ENCODE measurements at regions not wholly inside any gene's neighbourhood (a gene's known extent, or its start where the extent isn't known, plus 50 kb on each side); places are given as distances from the start of the nearest gene placed in this dataset.

DNA sequence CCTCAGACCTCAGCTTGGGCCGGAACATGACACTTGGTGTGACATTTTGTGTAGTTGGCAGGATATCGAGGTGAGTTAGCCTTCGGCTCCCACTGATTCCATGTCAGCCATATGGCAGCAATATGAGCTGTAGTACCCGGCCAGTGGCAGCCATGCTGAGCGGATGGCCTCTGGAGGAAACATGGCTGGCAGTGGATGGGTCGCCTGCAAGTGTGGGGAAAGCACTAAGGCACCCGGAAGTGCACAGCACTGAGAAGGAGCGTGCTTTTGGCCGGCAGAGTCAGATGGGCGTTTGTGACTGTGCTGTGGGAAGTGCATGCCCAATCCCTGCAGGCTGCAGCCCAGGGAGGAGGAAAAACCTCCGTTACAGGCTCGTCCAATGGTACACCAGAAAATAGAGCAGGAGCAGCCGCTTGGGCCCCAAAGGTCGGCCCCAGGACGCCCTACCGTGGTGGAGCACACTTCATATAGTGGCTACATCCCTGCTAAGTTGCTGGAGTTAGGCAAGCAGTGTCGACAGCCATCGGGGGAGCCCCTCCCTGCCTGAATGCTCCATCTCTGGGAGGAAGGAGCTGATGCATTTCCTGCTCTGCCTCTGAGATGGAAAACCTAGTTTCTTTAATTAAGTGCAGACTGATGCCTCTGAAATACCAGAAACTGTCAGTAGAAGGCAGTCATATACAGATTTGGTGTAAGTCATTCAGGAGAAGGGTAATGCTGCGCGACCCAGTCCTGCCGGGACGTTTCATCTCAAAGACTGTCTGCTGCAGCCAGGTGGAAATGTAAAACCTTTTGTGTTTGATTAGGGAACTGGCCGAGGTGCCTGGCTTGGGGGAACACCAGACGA, 2185.8 kb upstream of the ACO1 start:
- WGBS (ENCODE audit: extremely low coverage, insufficient coverage, insufficient read length) = no CpG with 5 or more reads among the region's 24 CpGs
- no peaks in the 10 kb centered on the region for H3K27me3 ChIP-seq (ENCODE audit: insufficient read depth, low read length)
- H3K14ac ChIP-seq (ENCODE audit: low read length) = no peak overlapping the region
- H3K4ac ChIP-seq (ENCODE audit: low read depth, low read length) = no peak overlapping the region
- H3K4me1 ChIP-seq (ENCODE audit: control insufficient read depth in 1 of 2, insufficient read depth in 2 of 2, low read length in 2 of 2) = no peaks in the 10 kb centered on the region
- H2BK5ac ChIP-seq (ENCODE audit: low read depth, low read length, poor library complexity) = no peak overlapping the region
- no peak overlapping the region for H3K23ac ChIP-seq (ENCODE audit: low read length)
- no peaks in the 10 kb centered on the region for H3K9me3 ChIP-seq (ENCODE audit: insufficient read depth, low read depth, low read length)
- H3K9ac ChIP-seq (ENCODE audit: low read length) = no peak overlapping the region
- no peak overlapping the region for H4K12ac ChIP-seq (ENCODE audit: low read depth, low read length)
- H3K79me1 ChIP-seq (ENCODE audit: low read length) = no peaks in the 10 kb centered on the region
- no peaks in the 10 kb centered on the region for H3K79me2 ChIP-seq (ENCODE audit: control insufficient read depth, insufficient read depth, low read length, poor library complexity)
- H2BK120ac ChIP-seq (ENCODE audit: insufficient read depth, low read length, poor library complexity) = no peak overlapping the region
- no peak overlapping the region for H2AK5ac ChIP-seq (ENCODE audit: low read length)
- no peak overlapping the region for H4K8ac ChIP-seq (ENCODE audit: low read depth, low read length)
- no peak overlapping the region for H2BK12ac ChIP-seq (ENCODE audit: low read length)
- no peak overlapping the region for H2AFZ ChIP-seq (ENCODE audit: insufficient read depth, low read length, poor library complexity)
- H3K18ac ChIP-seq (ENCODE audit: low read length) = no peak overlapping the region
- H4K91ac ChIP-seq (ENCODE audit: low read depth, low read length) = no peak overlapping the region
- DNase-seq = no peak
- H3K27ac ChIP-seq (ENCODE audit: low read depth, low read length) = no peak overlapping the region
- H3K4me2 ChIP-seq (ENCODE audit: low read length) = no peak overlapping the region
- H3K36me3 ChIP-seq (ENCODE audit: control insufficient read depth in 1 of 2, insufficient read depth in 2 of 2, low read length in 2 of 2) = no peaks in the 10 kb centered on the region
- no peak overlapping the region for H3K4me3 ChIP-seq (ENCODE audit: low read depth, low read length)

DNA sequence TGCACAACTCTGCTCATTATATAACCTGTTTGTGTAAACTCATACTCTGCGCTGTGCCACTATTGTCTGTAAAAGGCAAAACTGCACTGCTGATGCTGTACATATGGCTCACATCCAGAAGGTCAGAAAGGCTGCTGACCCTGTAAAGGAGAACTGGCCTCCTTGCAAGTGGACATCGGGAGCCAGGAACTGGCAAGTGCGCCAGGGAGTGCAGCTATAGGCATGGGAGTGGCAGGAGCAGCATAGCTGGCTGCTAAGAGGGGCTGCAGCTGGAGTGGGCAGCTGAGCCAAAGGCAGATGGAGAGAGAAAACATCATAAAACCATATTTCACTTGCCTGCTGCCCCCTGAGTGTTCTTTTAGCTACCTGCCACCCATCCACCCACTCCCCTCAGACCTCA, 2183.4 kb upstream of the ACO1 start:
- H3K27ac ChIP-seq (ENCODE audit: low read depth, low read length) = no peak overlapping the region
- H3K4me2 ChIP-seq (ENCODE audit: low read length) = no peak overlapping the region
- H2BK120ac ChIP-seq (ENCODE audit: insufficient read depth, low read length, poor library complexity) = no peak overlapping the region
- no peak overlapping the region for H3K23ac ChIP-seq (ENCODE audit: low read length)
- H4K12ac ChIP-seq (ENCODE audit: low read depth, low read length) = no peak overlapping the region
- no peaks in the 10 kb centered on the region for H3K79me2 ChIP-seq (ENCODE audit: control insufficient read depth, insufficient read depth, low read length, poor library complexity)
- no peak overlapping the region for H3K4me3 ChIP-seq (ENCODE audit: low read depth, low read length)
- no peaks in the 10 kb centered on the region for H3K79me1 ChIP-seq (ENCODE audit: low read length)
- no peaks in the 10 kb centered on the region for H3K9me3 ChIP-seq (ENCODE audit: insufficient read depth, low read depth, low read length)
- no peak overlapping the region for H3K9ac ChIP-seq (ENCODE audit: low read length)
- DNase-seq = no peak
- no peak overlapping the region for H2BK5ac ChIP-seq (ENCODE audit: low read depth, low read length, poor library complexity)
- no peaks in the 10 kb centered on the region for H3K36me3 ChIP-seq (ENCODE audit: control insufficient read depth in 1 of 2, insufficient read depth in 2 of 2, low read length in 2 of 2)
- H2AFZ ChIP-seq (ENCODE audit: insufficient read depth, low read length, poor library complexity) = no peak overlapping the region
- H2AK5ac ChIP-seq (ENCODE audit: low read length) = no peak overlapping the region
- H4K8ac ChIP-seq (ENCODE audit: low read depth, low read length) = no peak overlapping the region
- H3K27me3 ChIP-seq (ENCODE audit: insufficient read depth, low read length) = no peaks in the 10 kb centered on the region
- no peaks in the 10 kb centered on the region for H3K4me1 ChIP-seq (ENCODE audit: control insufficient read depth in 1 of 2, insufficient read depth in 2 of 2, low read length in 2 of 2)
- no peak overlapping the region for H2BK12ac ChIP-seq (ENCODE audit: low read length)
- no CpG with 5 or more reads among the region's 3 CpGs for WGBS (ENCODE audit: extremely low coverage, insufficient coverage, insufficient read length)
- no peak overlapping the region for H4K91ac ChIP-seq (ENCODE audit: low read depth, low read length)
- no peak overlapping the region for H3K18ac ChIP-seq (ENCODE audit: low read length)
- no peak overlapping the region for H3K14ac ChIP-seq (ENCODE audit: low read length)
- H3K4ac ChIP-seq (ENCODE audit: low read depth, low read length) = no peak overlapping the region

DNA sequence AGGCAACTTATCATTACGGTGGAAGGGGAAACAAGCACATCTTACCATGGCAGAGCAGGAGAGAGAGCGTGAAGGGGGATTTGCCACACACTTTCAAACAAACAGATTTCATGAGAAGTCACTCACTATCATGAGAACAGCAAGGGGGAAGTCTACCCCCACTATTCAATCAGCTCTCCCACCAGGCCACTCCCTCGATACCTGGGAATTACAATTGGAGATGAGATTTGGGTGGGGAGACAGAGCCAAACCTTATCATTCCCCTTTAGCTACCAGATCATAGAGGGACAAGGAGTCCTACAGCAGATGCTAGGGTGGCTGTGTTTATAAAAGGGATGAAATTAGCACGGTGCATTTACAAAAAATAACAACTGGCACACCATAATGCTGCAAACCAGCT, 2149.4 kb upstream of the ACO1 start:
- Histone ChIP-seq H3K18ac (ENCODE audit: low read length) (no peak overlapping the region), H3K9me3 (ENCODE audit: insufficient read depth, low read depth, low read length) (no peaks in the 10 kb centered on the region), H3K27me3 (ENCODE audit: insufficient read depth, low read length) (no peaks in the 10 kb centered on the region), H2BK5ac (ENCODE audit: low read depth, low read length, poor library complexity) (no peak overlapping the region), H3K23ac (ENCODE audit: low read length) (no peak overlapping the region), H3K4ac (ENCODE audit: low read depth, low read length) (no peak overlapping the region), H4K12ac (ENCODE audit: low read depth, low read length) (no peak overlapping the region), H3K79me1 (ENCODE audit: low read length) (no peaks in the 10 kb centered on the region), H3K9ac (ENCODE audit: low read length) (no peak overlapping the region), H3K79me2 (ENCODE audit: control insufficient read depth, insufficient read depth, low read length, poor library complexity) (no peaks in the 10 kb centered on the region), H2AFZ (ENCODE audit: insufficient read depth, low read length, poor library complexity) (no peak overlapping the region), H2AK5ac (ENCODE audit: low read length) (no peak overlapping the region), H3K27ac (ENCODE audit: low read depth, low read length) (no peak overlapping the region), H3K4me2 (ENCODE audit: low read length) (no peak overlapping the region), H2BK120ac (ENCODE audit: insufficient read depth, low read length, poor library complexity) (no peak overlapping the region), H3K4me1 (ENCODE audit: control insufficient read depth in 1 of 2, insufficient read depth in 2 of 2, low read length in 2 of 2) (no peaks in the 10 kb centered on the region), H2BK12ac (ENCODE audit: low read length) (no peak overlapping the region), H3K36me3 (ENCODE audit: control insufficient read depth in 1 of 2, insufficient read depth in 2 of 2, low read length in 2 of 2) (no peaks in the 10 kb centered on the region), H4K91ac (ENCODE audit: low read depth, low read length) (no peak overlapping the region), H3K14ac (ENCODE audit: low read length) (no peak overlapping the region), H4K8ac (ENCODE audit: low read depth, low read length) (no peak overlapping the region), H3K4me3 (ENCODE audit: low read depth, low read length) (no peak overlapping the region)
- WGBS (ENCODE audit: extremely low coverage, insufficient coverage, insufficient read length) = no CpG with 5 or more reads among the region's 4 CpGs
- DNase-seq = no peak

DNA sequence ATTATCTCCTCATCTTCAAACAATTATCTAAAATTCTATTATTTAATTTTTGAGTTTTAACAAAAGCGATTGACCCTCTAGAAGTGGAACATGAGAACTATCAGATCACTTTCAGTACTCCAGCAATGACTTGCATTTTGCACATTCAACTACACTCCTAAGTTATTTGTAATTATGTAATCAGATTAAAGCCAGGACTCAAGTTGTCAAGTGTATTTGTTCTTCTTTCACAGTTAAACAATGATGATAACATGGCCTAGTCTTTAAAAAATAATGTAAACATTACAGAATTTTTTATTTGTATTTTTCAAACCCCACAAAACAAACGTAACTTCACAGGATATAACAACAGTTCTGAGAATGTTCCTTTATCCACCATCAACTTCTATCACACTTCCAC, 2148.9 kb upstream of the ACO1 start:
- no peaks in the 10 kb centered on the region for H3K79me1 ChIP-seq (ENCODE audit: low read length)
- no peak overlapping the region for H3K18ac ChIP-seq (ENCODE audit: low read length)
- H3K79me2 ChIP-seq (ENCODE audit: control insufficient read depth, insufficient read depth, low read length, poor library complexity) = no peaks in the 10 kb centered on the region
- WGBS (ENCODE audit: extremely low coverage, insufficient coverage, insufficient read length) = no CpG with 5 or more reads among the region's 2 CpGs
- H3K23ac ChIP-seq (ENCODE audit: low read length) = no peak overlapping the region
- no peak overlapping the region for H2BK12ac ChIP-seq (ENCODE audit: low read length)
- H3K27me3 ChIP-seq (ENCODE audit: insufficient read depth, low read length) = no peaks in the 10 kb centered on the region
- no peaks in the 10 kb centered on the region for H3K9me3 ChIP-seq (ENCODE audit: insufficient read depth, low read depth, low read length)
- no peak overlapping the region for H4K91ac ChIP-seq (ENCODE audit: low read depth, low read length)
- H3K4ac ChIP-seq (ENCODE audit: low read depth, low read length) = no peak overlapping the region
- H2BK5ac ChIP-seq (ENCODE audit: low read depth, low read length, poor library complexity) = no peak overlapping the region
- H2AK5ac ChIP-seq (ENCODE audit: low read length) = no peak overlapping the region
- H3K4me2 ChIP-seq (ENCODE audit: low read length) = no peak overlapping the region
- DNase-seq = no peak
- no peak overlapping the region for H3K27ac ChIP-seq (ENCODE audit: low read depth, low read length)
- no peak overlapping the region for H4K8ac ChIP-seq (ENCODE audit: low read depth, low read length)
- H3K14ac ChIP-seq (ENCODE audit: low read length) = no peak overlapping the region
- no peak overlapping the region for H3K9ac ChIP-seq (ENCODE audit: low read length)
- no peaks in the 10 kb centered on the region for H3K4me1 ChIP-seq (ENCODE audit: control insufficient read depth in 1 of 2, insufficient read depth in 2 of 2, low read length in 2 of 2)
- H3K36me3 ChIP-seq (ENCODE audit: control insufficient read depth in 1 of 2, insufficient read depth in 2 of 2, low read length in 2 of 2) = no peaks in the 10 kb centered on the region
- no peak overlapping the region for H4K12ac ChIP-seq (ENCODE audit: low read depth, low read length)
- H3K4me3 ChIP-seq (ENCODE audit: low read depth, low read length) = no peak overlapping the region
- H2AFZ ChIP-seq (ENCODE audit: insufficient read depth, low read length, poor library complexity) = no peak overlapping the region
- H2BK120ac ChIP-seq (ENCODE audit: insufficient read depth, low read length, poor library complexity) = no peak overlapping the region
